OCI-LY3 (cell line): ENCODE measurements at regions not wholly inside any gene's neighbourhood (a gene's known extent, or its start where the extent isn't known, plus 50 kb on each side); places are given as distances from the start of the nearest gene placed in this dataset.

ENCODE experiments used
- H2AFZ ChIP-seq: fragments of 200-600, 300-600 bp; shearing (Covaris generic); 2 replicates; pipeline ENCODE4 v1.6.0; 2014; ENCODE audit warnings: antibody characterized with exemption, low read depth, low read length
- H3K27ac ChIP-seq: fragments of 200-600, 300-600 bp; sonication (generic); 2 replicates; pipeline ENCODE4 v1.5.1; 2014; ENCODE audit warnings: mild to moderate bottlenecking, low read length, moderate library complexity, mixed read lengths
- H3K27me3 ChIP-seq: fragments of 200-600, 300-600 bp; sonication (generic); 2 replicates; pipeline ENCODE4 v1.6.1; 2014; ENCODE audit warnings: low read depth, low read length, mixed read lengths
- H3K36me3 ChIP-seq: fragments of 200-600, 300-600 bp; sonication (generic); replicated peaks from 2 replicates; pipeline ENCODE3; 2014; ENCODE audit warnings: low read depth, low read length, mixed read lengths
- H3K4me1 ChIP-seq: fragments of 300-600, 200-600 bp; sonication (generic); 2 replicates; pipeline ENCODE4 v1.6.1; 2014; ENCODE audit warnings: low read length, mixed read lengths
- H3K4me2 ChIP-seq: fragments of 200-600, 300-600 bp; sonication (generic); 2 replicates; pipeline ENCODE4 v1.6.1; 2014; ENCODE audit warnings: low read length, mixed read lengths
- H3K4me3 ChIP-seq: fragments of 300-600, 200-600 bp; sonication (generic); 2 replicates; pipeline ENCODE4 v1.5.1; 2014; ENCODE audit warnings: antibody characterized with exemption, mild to moderate bottlenecking, low read length, moderate library complexity
- H3K79me2 ChIP-seq: fragments of 300-600, 200-600 bp; shearing (Covaris generic); 2 replicates; pipeline ENCODE4 v1.6.1; 2014; ENCODE audit warnings: mild to moderate bottlenecking, low read length, mixed read lengths
- H3K9ac ChIP-seq: fragments of 300-600, 200-600 bp; shearing (Covaris generic); 2 replicates; pipeline ENCODE4 v1.6.0; 2014; ENCODE audit warnings: mild to moderate bottlenecking, low read length, moderate library complexity
- H3K9me3 ChIP-seq: fragments of 200-600, 300-600 bp; shearing (Covaris generic); 2 replicates; pipeline ENCODE4 v1.6.1; 2014; ENCODE audit warnings: low read length, mixed read lengths; ENCODE audit not compliant: insufficient read depth
- H4K20me1 ChIP-seq: fragments of 200-600, 300-600 bp; sonication (generic); 2 replicates; pipeline ENCODE4 v1.6.1; 2016; ENCODE audit warnings: low read length, mixed read lengths; ENCODE audit not compliant: insufficient read depth
- CTCF ChIP-seq: fragments of 200-600, 300-600 bp; sonication (generic); IDR thresholded peaks from 2 replicates; pipeline ENCODE4 v1.5.1; 2014; ENCODE audit warnings: antibody characterized with exemption, low read length, low read depth
- EZH2phosphoT487 ChIP-seq: fragments of 200-600 bp; shearing (Covaris generic); IDR thresholded peaks from 2 replicates; pipeline ENCODE4 v1.6.1; 2018; ENCODE audit warnings: antibody characterized with exemption, mixed run types, low read depth

DNA sequence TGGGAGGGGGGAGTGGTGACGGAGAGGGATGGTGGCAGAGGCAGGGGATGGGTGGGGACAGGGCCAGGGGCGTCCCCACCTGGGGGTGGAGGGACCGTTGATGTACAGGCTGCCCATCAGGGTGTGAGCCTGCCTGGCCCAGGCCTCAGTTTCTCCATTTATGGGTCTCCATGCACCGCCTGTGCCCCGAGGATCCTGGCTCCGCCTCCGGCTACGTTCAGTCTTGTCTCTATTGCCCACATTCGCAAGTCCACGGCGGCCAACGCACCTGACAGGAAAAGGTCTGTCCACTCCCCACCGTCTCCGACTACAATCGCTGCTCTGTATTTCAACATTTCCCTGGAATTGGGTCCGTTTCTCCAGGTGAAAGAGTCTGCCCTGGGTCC, 96.3 kb upstream of the NKX1-1 start:
- no peak for TF ChIP-seq CTCF
- TF ChIP-seq EZH2phosphoT487, result no peak
- Histone ChIP-seq H4K20me1 (no peaks in the 10 kb centered on the region), H3K27me3 (no peaks in the 10 kb centered on the region), H3K4me2 (no peak overlapping the region), H3K4me1 (no peaks in the 10 kb centered on the region), H3K79me2 (no peaks in the 10 kb centered on the region), H3K9ac (no peak overlapping the region), H3K9me3 (no peaks in the 10 kb centered on the region), H3K27ac (no peak overlapping the region), H3K4me3 (no peak overlapping the region), H3K36me3 (no peaks in the 10 kb centered on the region), H2AFZ (no peak overlapping the region)

DNA sequence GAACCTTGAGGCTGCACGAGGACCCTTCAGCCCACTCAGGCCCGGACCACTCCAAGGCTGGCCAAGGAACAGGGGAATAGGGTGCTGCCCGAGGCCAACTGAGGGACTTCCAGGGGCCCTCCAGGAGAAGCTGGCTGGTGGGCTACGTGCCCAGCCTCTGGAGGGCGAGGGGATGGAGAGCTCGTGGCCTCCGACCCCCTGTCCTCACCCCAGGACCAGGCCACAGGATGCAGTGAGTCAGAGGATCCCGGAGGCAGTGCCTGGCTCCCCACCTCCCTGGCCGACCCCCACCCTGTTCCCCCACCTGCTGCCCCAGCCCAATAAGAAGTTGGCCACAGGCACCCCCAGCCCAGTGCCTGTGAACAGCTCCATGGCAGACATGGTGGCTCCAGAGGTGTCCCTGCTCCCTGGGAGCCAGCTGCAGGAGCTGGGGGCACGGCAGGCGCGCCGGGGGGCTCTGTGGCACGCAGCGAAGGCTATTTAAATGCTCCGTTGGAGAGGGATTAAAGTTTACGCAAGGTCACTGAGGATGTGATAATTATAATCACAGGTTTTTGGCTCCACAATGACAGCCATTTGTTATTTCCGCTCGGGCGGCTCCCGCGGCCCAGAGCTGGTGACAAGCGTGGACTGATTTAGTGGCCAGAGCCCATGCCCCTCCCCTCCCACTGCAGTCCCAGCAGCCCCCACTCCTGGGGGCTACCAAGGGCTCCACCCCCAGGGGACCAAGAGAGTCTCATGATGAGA, 95.7 kb upstream of the NKX1-1 start:
- Histone ChIP-seq H3K4me3 (no peak overlapping the region), H4K20me1 (no peaks in the 10 kb centered on the region), H3K79me2 (no peaks in the 10 kb centered on the region), H3K4me1 (no peaks in the 10 kb centered on the region), H3K9ac (no peak overlapping the region), H3K36me3 (no peaks in the 10 kb centered on the region), H3K9me3 (no peaks in the 10 kb centered on the region), H2AFZ (no peak overlapping the region), H3K4me2 (no peak overlapping the region), H3K27ac (no peak overlapping the region), H3K27me3 (no peaks in the 10 kb centered on the region)
- TF ChIP-seq EZH2phosphoT487 (no peak), CTCF (no peak)

DNA sequence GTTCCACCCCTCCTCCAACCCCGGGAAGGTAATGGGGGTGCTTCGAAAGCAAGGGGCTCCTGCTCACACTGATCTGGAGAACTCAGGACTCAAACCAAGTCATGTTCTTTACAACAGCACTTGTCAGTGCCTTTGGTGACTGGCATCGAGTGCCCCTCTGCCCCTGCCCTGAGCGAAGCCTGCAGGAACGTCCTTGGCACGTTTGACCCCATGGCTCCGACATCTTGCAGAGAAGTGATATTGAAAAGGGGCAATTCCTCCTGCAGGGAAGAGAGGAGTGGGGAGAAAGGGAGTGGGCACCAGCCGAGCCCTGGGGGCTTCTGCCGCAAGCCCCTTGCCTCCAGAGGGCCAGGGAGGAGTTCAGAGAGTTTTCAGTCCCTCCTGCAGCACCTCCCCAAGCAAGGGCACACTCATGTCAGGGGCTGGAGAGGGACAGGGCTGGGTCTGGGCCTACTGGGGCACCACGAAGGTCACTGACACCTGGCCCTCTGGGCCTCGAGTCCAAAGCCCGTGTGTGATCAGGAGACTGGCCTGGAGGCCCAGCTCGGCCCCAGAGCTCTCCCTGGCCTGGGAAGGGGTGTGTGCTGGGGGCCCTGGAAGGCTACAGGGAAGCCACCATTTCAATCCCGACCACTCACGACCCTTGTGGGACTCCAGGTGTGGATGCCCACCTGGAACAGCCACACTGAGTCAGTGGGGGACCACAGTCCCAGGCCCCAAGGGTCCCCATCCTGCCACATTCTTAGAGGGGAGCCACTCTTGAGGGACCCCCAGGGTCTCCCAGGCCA, 94.9 kb upstream of the NKX1-1 start:
- no peaks in the 10 kb centered on the region for H3K79me2 ChIP-seq
- no peak overlapping the region for H3K4me2 ChIP-seq
- H3K9me3 ChIP-seq, result no peaks in the 10 kb centered on the region
- no peaks in the 10 kb centered on the region for H3K27me3 ChIP-seq
- no peak overlapping the region for H3K27ac ChIP-seq
- H3K4me1 ChIP-seq, result no peaks in the 10 kb centered on the region
- no peak overlapping the region for H2AFZ ChIP-seq
- no peak overlapping the region for H3K4me3 ChIP-seq
- H3K36me3 ChIP-seq, result no peaks in the 10 kb centered on the region
- H3K9ac ChIP-seq, result no peak overlapping the region
- TF ChIP-seq EZH2phosphoT487, result no peak
- TF ChIP-seq CTCF, result no peak
- no peaks in the 10 kb centered on the region for H4K20me1 ChIP-seq

- H3K36me3 ChIP-seq, result no peaks in the 10 kb centered on the region
- no peak for TF ChIP-seq CTCF
- TF ChIP-seq EZH2phosphoT487, result no peak
- no peak overlapping the region for H3K4me3 ChIP-seq
- no peak overlapping the region for H3K27ac ChIP-seq
- no peaks in the 10 kb centered on the region for H3K79me2 ChIP-seq
- no peak overlapping the region for H3K4me2 ChIP-seq
- H4K20me1 ChIP-seq, result no peaks in the 10 kb centered on the region
- no peaks in the 10 kb centered on the region for H3K4me1 ChIP-seq
- no peaks in the 10 kb centered on the region for H3K9me3 ChIP-seq
- H2AFZ ChIP-seq, result no peak overlapping the region
- H3K9ac ChIP-seq, result no peak overlapping the region
- H3K27me3 ChIP-seq, result no peaks in the 10 kb centered on the region
Observed at GRCh38 chr4:1500231-1500965, 94.2 kb upstream of the NKX1-1 start.
